Epidermal melanocyte (primary cell): ENCODE measurements at regions not wholly inside any gene's neighbourhood (a gene's known extent, or its start where the extent isn't known, plus 50 kb on each side); places are given as distances from the start of the nearest gene placed in this dataset.

Experiments used
- DNase-seq: peaks from one replicate; pipeline ENCODE4 v3.0.0; 2011; ENCODE audit warnings: low spot score; ENCODE audit not compliant: insufficient read length

GRCh38 chr6:20024316-20024673 lies 187.1 kb downstream of the ID4 start:
- no peak for DNase-seq

DNA sequence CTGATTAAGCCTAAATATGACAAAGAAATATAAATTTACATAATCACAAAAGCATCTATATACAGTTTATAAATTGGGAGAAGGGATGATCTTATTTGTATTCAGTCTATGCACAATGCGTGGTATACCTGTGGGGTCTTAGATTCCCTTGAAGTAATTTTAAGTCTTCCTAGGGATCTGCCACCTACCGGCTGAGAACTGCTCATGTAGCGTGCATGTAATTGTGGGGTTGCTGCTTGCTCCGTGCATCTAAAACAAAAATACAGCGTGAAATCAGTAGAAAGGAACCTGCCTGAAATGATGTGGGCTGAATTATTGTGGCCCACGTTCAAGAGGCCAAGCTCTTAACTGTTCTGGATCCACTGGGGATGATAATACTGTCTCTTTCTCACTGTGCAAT lies 187.3 kb downstream of the MBOAT1 start:
- DNase-seq: no peak

GRCh38 chr6:20025681-20026080 lies 186.6 kb downstream of the MBOAT1 start:
- no peak for DNase-seq

DNA sequence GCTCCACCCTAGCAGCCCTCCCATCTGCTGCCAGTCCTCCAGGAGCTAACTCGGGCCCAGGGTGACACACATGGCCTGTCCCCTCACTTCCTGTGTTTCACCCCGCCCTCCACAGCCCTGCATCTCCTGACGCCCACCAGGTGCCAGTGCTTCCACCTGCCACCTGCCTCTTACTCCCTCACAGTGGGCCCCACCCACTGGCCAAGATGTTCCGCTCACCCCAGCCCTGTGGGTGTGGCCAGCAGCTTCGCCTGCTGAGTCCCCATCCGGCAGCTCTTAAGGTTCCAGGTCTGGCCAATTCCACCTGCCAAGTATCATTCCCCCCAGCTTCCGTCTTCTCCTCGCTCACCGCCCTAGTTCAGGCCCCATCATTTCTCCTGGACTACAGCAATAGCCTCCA lies 184.1 kb downstream of the MBOAT1 start:
- no peak for DNase-seq

DNA sequence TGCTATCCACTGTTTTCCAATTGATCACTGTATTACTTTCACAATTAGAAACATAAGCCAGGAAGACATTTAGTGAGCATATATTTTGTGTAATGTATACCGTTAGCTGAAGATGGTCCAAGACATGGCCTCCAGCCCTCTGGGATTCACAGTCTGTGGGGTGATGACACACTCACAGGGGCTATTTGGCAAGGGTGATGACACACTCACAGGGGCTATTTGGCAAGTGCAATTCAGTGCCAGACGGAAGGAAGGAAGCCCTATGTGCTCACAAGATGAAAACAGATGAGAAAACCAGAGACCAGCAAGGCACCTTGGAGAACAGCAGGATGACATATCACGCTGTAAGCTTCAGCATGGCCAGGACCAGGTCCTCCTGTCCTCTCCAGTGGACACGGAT lies 183.7 kb downstream of the MBOAT1 start:
- no peak for DNase-seq

DNA sequence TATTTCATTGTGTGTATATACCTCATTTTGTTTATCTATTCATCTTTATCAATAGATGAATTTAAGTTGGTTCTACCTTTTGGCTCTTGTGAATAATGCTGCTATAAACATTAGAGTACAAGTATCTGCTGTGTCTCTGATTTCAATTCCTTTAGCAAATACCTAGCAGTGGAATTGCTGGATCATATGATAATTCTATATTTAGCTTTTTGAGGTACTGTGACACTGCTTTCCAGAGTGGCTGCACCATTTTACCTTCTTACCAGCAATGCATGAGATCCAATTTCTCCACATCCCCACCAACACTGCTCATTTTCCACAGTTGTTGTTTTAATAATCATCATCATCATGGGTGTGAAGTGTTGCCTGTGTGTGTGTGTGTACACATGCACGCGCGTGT lies 182.3 kb downstream of the MBOAT1 start:
- DNase-seq: no peak

DNA sequence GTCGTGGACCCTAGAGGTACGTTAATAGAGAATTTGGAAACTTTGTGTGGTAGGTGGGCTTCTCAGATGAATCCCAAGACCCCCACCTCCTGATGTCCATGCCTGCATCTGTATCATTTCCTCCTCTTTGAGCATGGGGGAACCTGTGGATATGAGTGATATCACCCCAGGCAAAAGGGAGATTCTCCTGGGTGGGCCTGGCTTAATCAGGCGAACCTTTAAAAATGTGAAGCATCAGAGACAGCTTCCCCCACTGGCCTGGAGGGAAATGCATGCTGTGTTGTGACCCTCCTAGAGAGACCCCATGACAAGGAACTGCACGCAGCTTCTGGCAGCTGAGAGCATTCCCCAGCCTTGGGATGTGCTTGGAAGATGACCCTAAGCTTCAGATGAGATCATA lies 180.9 kb downstream of the MBOAT1 start:
- no peak for DNase-seq

DNA sequence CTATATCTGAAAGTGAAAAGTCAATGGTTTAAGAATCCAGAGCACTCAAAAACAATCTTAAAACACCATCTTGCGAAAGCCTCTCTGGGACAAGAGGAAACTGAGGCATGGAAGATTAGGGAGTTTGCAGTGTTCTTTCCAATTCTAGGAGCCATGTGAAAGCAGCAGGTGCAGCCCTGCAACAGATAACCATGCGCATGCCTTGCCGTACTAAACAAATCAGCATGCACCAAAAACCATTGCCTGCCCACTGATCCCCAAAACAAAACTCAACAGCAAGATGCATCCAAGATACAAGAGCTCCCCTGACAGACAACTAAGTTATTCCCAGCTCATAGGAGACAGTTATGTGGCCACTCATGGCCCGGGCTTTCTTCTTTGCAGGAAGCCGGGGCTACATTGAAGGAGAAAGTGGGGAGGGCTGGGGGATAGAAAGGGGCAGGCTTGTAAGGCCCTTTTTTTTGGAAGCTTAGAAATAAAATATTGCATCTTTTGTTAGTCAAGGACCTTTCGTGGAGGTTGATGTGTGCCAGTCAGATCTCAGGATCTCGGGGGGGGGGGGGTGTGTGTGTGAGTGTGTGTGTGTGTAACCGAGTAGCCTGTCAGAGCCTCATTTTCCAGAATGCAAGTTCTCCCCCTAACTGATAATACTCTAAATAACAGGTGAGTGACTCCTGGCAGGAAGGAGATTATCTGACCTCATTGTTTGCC lies 178.4 kb downstream of the MBOAT1 start:
- DNase-seq: no peak

GRCh38 chr6:20034408-20034769 lies 177.9 kb downstream of the MBOAT1 start:
- no peak for DNase-seq

- no peak for DNase-seq
Observed at GRCh38 chr6:20036141-20036677, 176.1 kb downstream of the MBOAT1 start.

- peak; percentile 57 for DNase-seq
Observed at GRCh38 chr6:20038410-20039204, 173.7 kb downstream of the MBOAT1 start.

DNA sequence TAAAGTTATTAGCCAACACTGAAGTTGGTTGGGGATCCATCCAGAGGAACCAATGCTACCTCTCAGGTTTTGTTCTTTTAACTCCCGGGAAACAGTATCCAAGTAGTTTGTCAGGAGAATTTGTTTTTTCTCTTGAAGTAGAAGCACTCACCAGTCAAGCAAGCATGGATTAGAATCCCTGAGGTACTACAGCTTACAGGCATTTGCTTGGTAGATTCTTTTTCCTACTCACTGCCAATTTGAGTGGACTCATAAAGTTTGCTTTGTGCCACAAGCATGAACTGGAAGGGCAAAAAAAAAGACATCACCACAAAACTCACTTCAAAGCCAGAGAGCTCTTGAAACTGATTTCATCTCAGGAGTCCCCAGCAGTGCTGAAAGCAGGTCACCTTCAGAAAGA lies 167.4 kb downstream of the MBOAT1 start:
- DNase-seq: no peak
